Skeletal muscle cell (primary cell): ENCODE measurements at regions not wholly inside any gene's neighbourhood (a gene's known extent, or its start where the extent isn't known, plus 50 kb on each side); places are given as distances from the start of the nearest gene placed in this dataset.
"Not testable (repeated sequence)": the region's sequence is repeated elsewhere in the genome, so short reads cannot be mapped to it uniquely, and the experiment has no call there.

Experiments used
- DNase-seq: peaks from one replicate; pipeline ENCODE4 v3.0.0-alpha.2; 2010; ENCODE audit warnings: low read depth
- H3K4me3 ChIP-seq: 2 replicates; pipeline ENCODE4 v1.5.1; 2011; ENCODE audit warnings: low read depth, mild to moderate bottlenecking, control low read depth, low read length, moderate library complexity

DNA sequence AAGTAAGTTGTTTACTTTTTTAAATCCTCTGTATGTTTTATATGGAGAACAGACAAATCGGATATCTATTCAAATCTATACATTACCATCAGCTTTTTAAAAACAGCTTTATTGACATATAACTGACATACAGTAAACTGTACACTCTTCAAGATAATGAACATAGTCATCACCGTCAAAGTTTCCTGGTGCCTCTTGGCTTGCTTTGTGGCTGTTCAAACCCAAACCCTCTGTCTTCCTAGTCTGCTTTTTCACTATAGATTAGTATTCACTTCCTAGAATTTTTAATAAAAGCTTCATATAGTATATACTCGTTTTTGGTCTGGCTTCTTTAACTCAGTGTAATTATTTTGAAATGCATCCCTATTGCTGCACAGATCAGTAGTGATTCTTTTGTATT lies 56.4 kb upstream of the TPTE start:
- no peak overlapping the region for H3K4me3 ChIP-seq
- no peak for DNase-seq

DNA sequence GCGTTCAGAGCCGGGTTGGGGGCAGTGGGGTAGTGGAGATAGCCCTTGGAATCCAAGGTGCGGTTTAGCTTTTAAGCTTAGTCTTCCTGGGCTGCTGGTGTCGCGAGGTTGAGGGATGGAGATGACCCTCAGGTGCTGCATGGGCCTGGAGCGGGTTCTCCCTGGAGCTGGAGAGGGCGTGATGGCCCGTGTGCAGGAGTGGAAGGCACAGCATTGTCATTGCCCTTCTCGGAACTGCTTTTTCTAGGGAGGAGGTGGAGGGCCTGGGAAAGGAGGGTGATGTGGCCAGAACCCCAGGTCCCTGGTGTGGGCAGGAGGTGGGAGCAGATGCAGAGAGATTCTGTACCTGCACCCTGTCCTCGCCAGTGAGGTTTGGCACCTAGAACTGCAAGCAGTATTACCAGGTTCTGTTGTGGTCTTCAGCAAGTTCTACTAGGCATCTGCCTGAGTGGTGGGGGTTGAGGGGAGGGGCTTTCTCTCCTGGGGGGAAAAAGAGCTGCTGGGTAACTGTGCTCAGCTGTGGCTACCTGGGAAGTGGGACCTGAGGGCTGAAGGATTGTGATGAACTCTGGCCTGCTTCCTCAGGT lies 55.8 kb upstream of the TPTE start:
- H3K4me3 ChIP-seq, DNase-seq: not testable (repeated sequence)

DNA sequence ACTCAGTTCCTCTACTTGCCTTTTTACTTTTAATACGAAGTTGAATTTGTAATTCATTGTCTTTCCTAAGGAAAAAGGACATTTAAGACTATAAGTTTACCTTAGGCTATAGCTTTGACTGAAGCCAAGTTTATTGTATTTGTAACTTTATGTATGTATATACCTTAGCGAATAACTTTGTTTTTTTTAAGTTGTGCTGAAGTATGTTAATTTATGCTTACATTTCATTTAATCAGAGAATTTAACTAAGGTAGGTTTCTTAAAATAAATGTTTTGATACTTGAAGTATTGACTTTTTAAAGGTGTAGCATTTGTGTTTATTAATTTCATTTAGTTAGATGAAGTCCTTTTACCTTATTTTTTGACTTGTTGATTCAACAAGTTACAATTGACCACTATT lies 55.2 kb upstream of the TPTE start:
- H3K4me3 ChIP-seq = no peak overlapping the region
- no peak for DNase-seq
